GM12874 (cell line): ENCODE measurements at regions not wholly inside any gene's neighbourhood (a gene's known extent, or its start where the extent isn't known, plus 50 kb on each side); places are given as distances from the start of the nearest gene placed in this dataset.

Source experiments
- TF ChIP-seq, protein P1 (sequence below): IDR thresholded peaks from 2 replicates; pipeline ENCODE4 v1.5.1; 2011; ENCODE audit warnings: low read depth, mild to moderate bottlenecking, control low read depth, low read length, moderate library complexity; ENCODE audit not compliant: insufficient read depth

- TF ChIP-seq, protein P1, sequence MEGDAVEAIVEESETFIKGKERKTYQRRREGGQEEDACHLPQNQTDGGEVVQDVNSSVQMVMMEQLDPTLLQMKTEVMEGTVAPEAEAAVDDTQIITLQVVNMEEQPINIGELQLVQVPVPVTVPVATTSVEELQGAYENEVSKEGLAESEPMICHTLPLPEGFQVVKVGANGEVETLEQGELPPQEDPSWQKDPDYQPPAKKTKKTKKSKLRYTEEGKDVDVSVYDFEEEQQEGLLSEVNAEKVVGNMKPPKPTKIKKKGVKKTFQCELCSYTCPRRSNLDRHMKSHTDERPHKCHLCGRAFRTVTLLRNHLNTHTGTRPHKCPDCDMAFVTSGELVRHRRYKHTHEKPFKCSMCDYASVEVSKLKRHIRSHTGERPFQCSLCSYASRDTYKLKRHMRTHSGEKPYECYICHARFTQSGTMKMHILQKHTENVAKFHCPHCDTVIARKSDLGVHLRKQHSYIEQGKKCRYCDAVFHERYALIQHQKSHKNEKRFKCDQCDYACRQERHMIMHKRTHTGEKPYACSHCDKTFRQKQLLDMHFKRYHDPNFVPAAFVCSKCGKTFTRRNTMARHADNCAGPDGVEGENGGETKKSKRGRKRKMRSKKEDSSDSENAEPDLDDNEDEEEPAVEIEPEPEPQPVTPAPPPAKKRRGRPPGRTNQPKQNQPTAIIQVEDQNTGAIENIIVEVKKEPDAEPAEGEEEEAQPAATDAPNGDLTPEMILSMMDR: no peak
Observed at GRCh38 chr6:90653750-90654149, 66.9 kb upstream of the MAP3K7 start.

GRCh38 chr6:90650041-90650940 lies 63.4 kb upstream of the MAP3K7 start:
- TF ChIP-seq, protein P1: no peak

DNA sequence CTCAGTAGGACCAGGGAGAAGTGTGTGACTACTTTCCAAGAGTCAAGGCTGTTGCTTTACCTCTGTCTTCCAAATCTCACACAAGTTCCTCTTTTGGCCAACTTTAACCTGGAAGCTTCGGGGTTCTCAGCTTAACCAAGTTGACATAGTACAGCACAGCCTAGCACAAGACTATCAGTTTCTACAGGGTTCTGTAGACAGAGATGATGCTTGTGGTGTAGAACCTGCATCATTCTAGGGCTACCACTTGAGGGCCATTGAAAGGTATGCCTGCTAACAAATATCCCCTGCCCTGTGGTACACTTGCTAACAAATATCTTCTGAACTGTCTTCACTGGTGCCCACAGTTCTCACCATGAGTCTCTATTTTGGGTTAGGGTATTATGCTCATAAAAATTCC lies 62.0 kb upstream of the MAP3K7 start:
- TF ChIP-seq, protein P1: no peak

- TF ChIP-seq, protein P1: no peak
Observed at GRCh38 chr6:90646940-90647339, 60.1 kb upstream of the MAP3K7 start.

DNA sequence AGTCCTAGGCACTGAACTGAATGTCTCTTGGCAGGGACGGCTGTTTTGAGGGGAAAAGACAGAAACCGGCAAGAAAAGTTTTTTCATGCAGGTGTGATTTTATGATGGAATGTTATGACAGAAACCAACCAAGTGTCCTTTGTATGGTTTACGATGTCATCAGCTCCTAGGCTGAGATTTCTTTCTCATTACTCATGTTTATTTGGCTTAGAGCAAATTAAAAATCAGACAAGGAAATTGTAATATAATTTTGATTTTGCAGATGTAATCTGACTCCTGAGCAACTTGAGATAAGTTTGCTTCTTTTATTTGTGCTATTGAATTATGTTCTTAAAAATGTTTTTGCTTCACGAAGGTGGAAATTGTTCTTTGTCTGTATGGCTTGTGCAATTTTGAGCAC lies 58.8 kb upstream of the MAP3K7 start:
- TF ChIP-seq, protein P1: no peak

GRCh38 chr6:90644492-90644891 lies 57.6 kb upstream of the MAP3K7 start:
- TF ChIP-seq, protein P1: no peak

- TF ChIP-seq, protein P1: no peak
Observed at GRCh38 chr6:90643381-90643780, 56.5 kb upstream of the MAP3K7 start.
